K562 (cell line): ENCODE measurements at regions not wholly inside any gene's neighbourhood (a gene's known extent, or its start where the extent isn't known, plus 50 kb on each side); places are given as distances from the start of the nearest gene placed in this dataset.

Source experiments
- ATAC-seq: fragments of 200-7000 bp; cut with Tn5 transposase; 3 replicates; pipeline ENCODE4 v1.9.1; 2020; ENCODE audit warnings: moderate library complexity
- BruUV-seq: library from RNA; stranded (reverse); fragments of 400-500 nt; replicated peaks from 2 replicates; lab custom pipeline; 2021; lab: Mats Ljungman, UMichigan
- CTCF ChIA-PET: fragments of 300-600 bp; formaldehyde crosslinking; extraction: SDS; loops from one replicate; lab custom pipeline; 2021; ENCODE audit warnings: low intra/inter-chr PET ratio; lab: Yijun Ruan, JAX
- POLR2A ChIA-PET: fragments of 300-600, 350-650 bp; sonication (Branson Sonifier 250); formaldehyde crosslinking; extraction: SDS; loops from one replicate; lab custom pipeline; 2021; ENCODE audit warnings: antibody characterized with exemption, inconsistent platforms; lab: Yijun Ruan, JAX
- DNase-seq, 4 experiments: peaks; one replicate each; pipeline versions ENCODE4 v3.0.0 to v3.0.0-alpha.2; 2011 to 2018; ENCODE audit warnings: low spot score in 3 of 4, mixed read lengths in 3 of 4; ENCODE audit errors: extremely low read depth in 1 of 4
- FAIRE-seq: peaks from 2 replicates; lab custom pipeline; 2011; peaks lifted over from hg19 to GRCh38; lab: Jason Lieb, UNC
- H2AFZ ChIP-seq: 2 replicates; pipeline ENCODE4 v1.6.0; 2011; ENCODE audit warnings: low read depth, low read length, control low read depth, inconsistent platforms
- H3K27ac ChIP-seq: fragments of 200-600 bp; 3 replicates; pipeline ENCODE4 v1.8.0; 2011; ENCODE audit warnings: low read depth, mild to moderate bottlenecking, control low read depth, inconsistent platforms, low read length, moderate library complexity, mixed read lengths; ENCODE audit errors: extremely low read depth
- H3K27me3 ChIP-seq, 2 experiments: fragments of 300-600 bp in 1 of 2; 2 replicates in 1 of 2; 3 replicates in 1 of 2; pipeline versions ENCODE4 v1.6.0 to v1.8.0; 2011; ENCODE audit warnings: inconsistent platforms in 2 of 2, low read length in 2 of 2, mild to moderate bottlenecking in 1 of 2, mixed read lengths in 1 of 2, moderate library complexity in 1 of 2; ENCODE audit not compliant: control insufficient read depth in 2 of 2, insufficient read depth in 2 of 2
- H3K36me3 ChIP-seq: fragments of 300-600 bp; 3 replicates; pipeline ENCODE4 v1.8.0; 2011; ENCODE audit warnings: mild to moderate bottlenecking, low read length, inconsistent platforms; ENCODE audit not compliant: control insufficient read depth, insufficient read depth
- H3K4me1 ChIP-seq, 2 experiments: fragments of 200-600 bp in 1 of 2; replicated peaks in 1 of 2; 2 replicates in 1 of 2; 3 replicates in 1 of 2; pipeline versions ENCODE4 v1.5.1 to v1.8.0; 2011; ENCODE audit warnings: inconsistent platforms in 2 of 2, low read length in 2 of 2, mild to moderate bottlenecking in 1 of 2, mixed read lengths in 1 of 2, moderate library complexity in 1 of 2; ENCODE audit not compliant: control insufficient read depth in 2 of 2, insufficient read depth in 2 of 2
- H3K4me2 ChIP-seq: 2 replicates; pipeline ENCODE4 v1.6.1; 2011; ENCODE audit warnings: low read length, control low read depth, inconsistent platforms, mixed read lengths; ENCODE audit not compliant: insufficient read depth
- H3K4me3 ChIP-seq: fragments of 200-600 bp; sonication (generic), shearing (Covaris generic); 2 replicates; pipeline ENCODE4 v1.5.1; 2016; ENCODE audit warnings: control low read depth, inconsistent platforms
- H3K79me2 ChIP-seq: fragments of 200-600 bp; 3 replicates; pipeline ENCODE4 v1.8.0; 2011; ENCODE audit warnings: low read length, inconsistent platforms; ENCODE audit not compliant: control insufficient read depth, insufficient read depth
- H3K9ac ChIP-seq, 2 experiments: 2 replicates each; pipeline versions ENCODE4 v1.6.0 to v1.6.1; 2011; ENCODE audit warnings: low read depth in 2 of 2, low read length in 2 of 2, control low read depth in 1 of 2, inconsistent platforms in 1 of 2, mild to moderate bottlenecking in 1 of 2, mixed read lengths in 1 of 2; ENCODE audit not compliant: insufficient read depth in 1 of 2
- H3K9me1 ChIP-seq: one replicate; pipeline ENCODE4 v1.6.0; 2011; ENCODE audit warnings: inconsistent platforms, mild to moderate bottlenecking, low read length, moderate library complexity; ENCODE audit not compliant: control insufficient read depth, insufficient read depth
- H3K9me3 ChIP-seq: replicated peaks from 2 replicates; pipeline ENCODE4 v1.5.1; 2011; ENCODE audit warnings: low read depth, low read length, inconsistent platforms; ENCODE audit not compliant: control insufficient read depth, insufficient read depth
- H4K20me1 ChIP-seq: replicated peaks from 2 replicates; pipeline ENCODE4 v1.6.1; 2011; ENCODE audit warnings: low read length, inconsistent platforms, mixed read lengths; ENCODE audit not compliant: control insufficient read depth, insufficient read depth
- CCNT2 ChIP-seq: IDR thresholded peaks from 2 replicates; pipeline ENCODE4 v1.6.1; 2011; ENCODE audit warnings: borderline replicate concordance, low read depth, mild to moderate bottlenecking, moderate library complexity, mixed read lengths, low read length; ENCODE audit not compliant: insufficient read length; ENCODE audit errors: extremely low read depth
- POLR3A ChIP-seq: IDR thresholded peaks from 2 replicates; pipeline ENCODE4 v1.6.1; 2011; ENCODE audit warnings: borderline replicate concordance, mild to moderate bottlenecking, moderate library complexity; ENCODE audit not compliant: insufficient read length, insufficient read depth; ENCODE audit errors: extremely low read depth
- WGBS: fragments of 100-300 bp; shearing (Covaris generic); methylation state at CpG from one replicate; pipeline ENCODE4 v1.1.6; 2016; ENCODE audit warnings: low coverage, mixed read lengths; ENCODE audit not compliant: insufficient coverage; ENCODE audit errors: missing lambda C conversion rate; 5-methylcytosine and 5-hydroxymethylcytosine counted together
- in situ Hi-C: fragments of 300-500 bp; cut with MboI; formaldehyde crosslinking; loops from 4 replicates; pipeline ENCODE4 v1.15.0; 2018; ENCODE audit warnings: inconsistent platforms, mixed read lengths
- intact Hi-C: fragments of 100-400 bp; cut with micrococcal nuclease; formaldehyde crosslinking; loops from 2 replicates; pipeline ENCODE4 v1.14.2; 2022

DNA sequence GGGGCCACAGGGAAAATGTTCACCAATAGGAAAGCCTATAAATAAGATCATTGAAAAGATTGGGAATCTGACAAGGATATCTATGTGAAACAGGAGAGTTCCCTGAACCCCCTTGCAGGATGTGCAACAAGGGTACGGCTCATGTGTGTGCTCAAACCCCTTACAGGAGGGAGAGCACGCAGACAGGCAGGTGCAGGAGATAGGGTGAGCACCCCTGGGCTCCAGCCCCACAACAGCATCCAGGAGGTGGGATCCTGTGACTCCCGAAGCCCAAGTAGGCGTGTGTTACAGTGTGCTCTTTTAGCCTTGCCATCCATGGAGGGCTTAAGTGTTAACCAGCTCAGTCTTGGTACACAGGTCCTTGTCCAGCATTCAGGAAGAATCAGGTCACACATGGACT, 204.2 kb downstream of the BMP7 start:
- 2% methylated on average over 4 of the region's 4 CpGs for WGBS
- Histone ChIP-seq H3K9me3 (no peaks in the 10 kb centered on the region), H3K79me2 (no peaks in the 10 kb centered on the region), H3K4me2 (no peak overlapping the region), H3K9me1 (no peaks in the 10 kb centered on the region), H4K20me1 (no peaks in the 10 kb centered on the region), H3K36me3 (no peaks in the 10 kb centered on the region), H3K4me3 (no peak overlapping the region), H3K27ac (no peak overlapping the region), H2AFZ (no peak overlapping the region), H3K9ac (no peak overlapping the region), H3K27me3 (peaks cover 19 to 35% of the 10 kb centered on the region in 2 experiments; a peak in 4 of 5 replicates), H3K4me1 (no peaks in the 10 kb centered on the region)
- no peak for TF ChIP-seq CCNT2
- FAIRE-seq (no peak), DNase-seq (no peak), ATAC-seq (no peak)
- intact Hi-C loops: no loop called here
- CTCF ChIA-PET: interaction anchor here (0.6 kb wide), 1 partner anchor 284 kb away, joined by 3 read pairs; no protein-coding TSS in a partner anchor
- POLR2A ChIA-PET: interaction anchor here (0.6 kb wide), 1 partner anchor 915 kb away, joined by 3 read pairs; no protein-coding TSS in a partner anchor
- no TSS peak for BruUV-seq
- in situ Hi-C loops: no loop called here

DNA sequence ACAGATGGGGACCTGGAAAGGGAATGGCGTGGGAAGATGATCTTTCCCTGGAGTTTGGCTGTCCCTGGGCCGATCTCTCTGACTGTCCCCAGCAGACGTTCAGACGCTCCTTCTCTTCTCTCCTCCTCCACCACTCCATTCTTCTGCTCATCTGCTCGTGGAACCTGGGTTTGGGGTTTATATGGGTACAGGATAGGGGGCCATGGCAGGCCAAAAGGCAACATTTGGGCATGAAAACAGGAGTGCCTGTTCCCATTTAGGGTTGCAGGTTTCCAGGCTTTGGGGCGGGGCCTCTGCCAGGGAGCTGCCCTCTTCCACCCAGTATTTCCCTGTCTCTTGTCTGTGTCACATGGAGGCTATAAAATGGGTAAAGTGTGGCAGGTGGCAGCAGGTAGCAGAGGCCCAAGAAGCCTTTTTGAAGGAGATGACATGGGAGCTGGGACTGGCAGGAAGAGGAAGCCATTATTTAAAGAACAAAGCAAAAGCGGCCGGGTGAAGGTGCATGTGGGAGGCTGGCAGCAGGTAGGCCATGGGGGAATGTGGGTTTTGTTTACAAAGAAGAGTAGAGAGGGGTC, 203.7 kb downstream of the BMP7 start:
- Histone ChIP-seq H3K4me1 (no peaks in the 10 kb centered on the region), H3K9ac (no peak overlapping the region), H3K4me2 (no peak overlapping the region), H3K27me3 (peaks cover 19 to 35% of the 10 kb centered on the region in 2 experiments; a peak in 4 of 5 replicates), H3K79me2 (no peaks in the 10 kb centered on the region), H3K36me3 (no peaks in the 10 kb centered on the region), H3K9me1 (no peaks in the 10 kb centered on the region), H3K4me3 (no peak overlapping the region), H3K9me3 (no peaks in the 10 kb centered on the region), H3K27ac (no peak overlapping the region), H4K20me1 (no peaks in the 10 kb centered on the region)
- ChIA-PET CTCF (no interaction called here), POLR2A (interaction anchor here (0.6 kb wide), 1 partner anchor 914 kb away, joined by 3 read pairs; no protein-coding TSS in a partner anchor)
- in situ Hi-C loops: no loop called here
- FAIRE-seq: no peak
- no TSS peak for BruUV-seq
- no peak for ATAC-seq
- intact Hi-C loops: no loop called here
- WGBS: 0% methylated on average over 8 of the region's 8 CpGs
- no peak for TF ChIP-seq POLR3A
- TF ChIP-seq, all 486 proteins: peak for 0
- DNase-seq: no peak
- H2AFZ ChIP-seq: no peak overlapping the region
